ENCODE measurements at regions not wholly inside any gene's neighbourhood (a gene's known extent, or its start where the extent isn't known, plus 50 kb on each side); places are given as distances from the start of the nearest gene placed in this dataset.
A peak's percentile ranks its signal among the peaks of the same experiment; 100 is the strongest.
"Not testable (repeated sequence)": the region's sequence is repeated elsewhere in the genome, so short reads cannot be mapped to it uniquely, and the experiment has no call there.

DNA sequence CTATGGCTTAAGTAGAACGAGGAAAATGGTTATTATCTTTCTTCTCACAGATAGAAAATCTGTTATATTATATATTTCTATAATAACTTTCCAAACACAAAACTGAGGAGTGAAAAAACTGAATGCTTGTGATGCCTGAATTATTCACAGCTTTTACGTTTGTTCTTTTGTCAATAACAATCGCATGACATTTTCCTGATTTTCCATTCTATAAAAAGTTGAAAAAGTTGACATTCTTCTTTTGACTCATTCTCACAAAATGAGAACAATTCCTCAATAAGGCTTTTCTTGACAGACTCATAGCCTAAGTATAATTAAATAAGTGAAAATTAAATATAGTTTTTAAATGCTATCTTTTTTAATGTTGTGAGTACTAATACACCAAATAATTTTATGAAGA lies 288.8 kb upstream of the TGFBR2 start:
- DNase-seq (ENCODE audit: low spot score) = no peak
- Histone ChIP-seq H3K4me1 (peaks cover 0 to 18% of the 10 kb centered on the region in 2 donors), H3K9me3 (peaks cover 0 to 16% of the 10 kb centered on the region in 2 donors), H3K4me3 (no peak overlapping the region), H3K27ac (no peak overlapping the region), H3K36me3 (no peaks in the 10 kb centered on the region), H3K27me3 (no peaks in the 10 kb centered on the region)
- TF ChIP-seq, protein P1, sequence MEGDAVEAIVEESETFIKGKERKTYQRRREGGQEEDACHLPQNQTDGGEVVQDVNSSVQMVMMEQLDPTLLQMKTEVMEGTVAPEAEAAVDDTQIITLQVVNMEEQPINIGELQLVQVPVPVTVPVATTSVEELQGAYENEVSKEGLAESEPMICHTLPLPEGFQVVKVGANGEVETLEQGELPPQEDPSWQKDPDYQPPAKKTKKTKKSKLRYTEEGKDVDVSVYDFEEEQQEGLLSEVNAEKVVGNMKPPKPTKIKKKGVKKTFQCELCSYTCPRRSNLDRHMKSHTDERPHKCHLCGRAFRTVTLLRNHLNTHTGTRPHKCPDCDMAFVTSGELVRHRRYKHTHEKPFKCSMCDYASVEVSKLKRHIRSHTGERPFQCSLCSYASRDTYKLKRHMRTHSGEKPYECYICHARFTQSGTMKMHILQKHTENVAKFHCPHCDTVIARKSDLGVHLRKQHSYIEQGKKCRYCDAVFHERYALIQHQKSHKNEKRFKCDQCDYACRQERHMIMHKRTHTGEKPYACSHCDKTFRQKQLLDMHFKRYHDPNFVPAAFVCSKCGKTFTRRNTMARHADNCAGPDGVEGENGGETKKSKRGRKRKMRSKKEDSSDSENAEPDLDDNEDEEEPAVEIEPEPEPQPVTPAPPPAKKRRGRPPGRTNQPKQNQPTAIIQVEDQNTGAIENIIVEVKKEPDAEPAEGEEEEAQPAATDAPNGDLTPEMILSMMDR (IDR thresholded peaks at IDR 0.05) = no peak

DNA sequence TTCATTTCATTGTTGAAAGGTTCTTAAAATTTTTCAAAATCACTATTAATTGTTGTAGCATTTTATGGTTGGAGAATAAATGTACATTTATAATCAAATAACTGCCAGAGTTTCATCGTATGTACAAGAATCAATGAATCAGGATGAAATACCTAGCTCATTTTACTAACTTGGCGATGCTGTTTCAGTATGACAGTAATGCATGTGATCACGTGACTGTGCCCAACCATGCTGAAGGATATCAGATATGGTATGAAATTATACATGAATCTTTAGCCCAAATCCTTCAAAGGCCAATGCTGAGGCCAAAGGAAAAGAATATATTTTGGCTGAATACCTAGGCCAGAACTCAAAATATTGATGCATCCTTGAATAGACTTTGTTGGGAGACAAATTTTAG lies 288.3 kb upstream of the TGFBR2 start:
- Histone ChIP-seq H3K9me3 (peaks cover 0 to 21% of the 10 kb centered on the region in 2 donors), H3K4me3 (no peak overlapping the region), H3K27ac (no peak overlapping the region), H3K36me3 (no peaks in the 10 kb centered on the region), H3K4me1 (peaks cover 0 to 18% of the 10 kb centered on the region in 2 donors), H3K27me3 (no peaks in the 10 kb centered on the region)
- TF ChIP-seq, protein P1 (IDR thresholded peaks at IDR 0.05) = no peak
- no peak for DNase-seq (ENCODE audit: low spot score)

DNA sequence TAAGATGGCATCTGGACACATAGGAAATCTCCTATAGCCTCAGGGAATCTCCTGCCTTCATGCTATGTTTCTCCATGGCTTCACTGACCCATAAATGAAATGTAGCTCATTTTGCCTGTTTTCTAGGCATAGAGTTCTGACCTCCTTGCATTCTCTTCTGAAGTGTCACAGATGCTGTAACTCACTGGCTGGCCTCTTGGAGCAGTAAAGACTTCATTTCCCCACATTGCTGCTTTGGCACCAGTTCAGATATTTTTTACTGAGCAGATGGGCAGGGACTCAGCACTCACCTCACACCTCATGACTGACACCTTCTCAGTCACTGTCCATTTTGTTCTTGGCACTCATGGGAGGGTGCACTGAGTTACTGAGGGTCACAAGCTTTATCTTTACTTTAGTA lies 286.7 kb upstream of the TGFBR2 start:
- peak; percentile 68 for DNase-seq (ENCODE audit: low spot score)
- TF ChIP-seq, protein P1 (IDR thresholded peaks at IDR 0.05) = peak; percentile 57 to 74
- Histone ChIP-seq H3K4me3 (no peak overlapping the region), H3K27ac (peak overlapping the region; percentile 62 to 84), H3K9me3 (peaks cover 0 to 23% of the 10 kb centered on the region in 2 donors), H3K27me3 (no peaks in the 10 kb centered on the region), H3K36me3 (no peaks in the 10 kb centered on the region), H3K4me1 (peaks cover 0 to 14% of the 10 kb centered on the region in 2 donors)

DNA sequence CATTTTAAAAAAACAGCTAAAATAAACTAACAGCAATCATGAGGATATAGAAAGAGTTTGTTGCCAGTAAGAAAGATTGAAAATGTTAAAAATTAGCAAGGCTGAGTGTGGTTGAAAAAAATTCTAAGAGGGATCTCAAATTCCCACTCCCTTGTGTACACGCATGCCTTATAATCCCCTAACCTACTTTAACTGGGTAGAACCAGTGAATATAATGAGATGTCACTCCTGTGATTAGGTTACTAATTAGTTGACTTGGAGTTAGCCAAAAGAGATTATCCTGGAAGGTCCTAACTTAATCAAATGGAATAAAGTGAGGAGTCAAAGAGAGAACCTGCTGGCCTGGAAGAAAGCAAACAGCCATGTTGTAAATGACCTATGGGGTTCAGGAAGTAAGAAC lies 286.0 kb upstream of the TGFBR2 start:
- Histone ChIP-seq H3K4me3 (no peak overlapping the region), H3K4me1 (peaks cover 0 to 13% of the 10 kb centered on the region in 2 donors), H3K9me3 (peaks cover 0 to 23% of the 10 kb centered on the region in 2 donors), H3K36me3 (no peaks in the 10 kb centered on the region), H3K27ac (peak overlapping the region; percentile 62 to 84), H3K27me3 (no peaks in the 10 kb centered on the region)
- TF ChIP-seq, protein P1 (IDR thresholded peaks at IDR 0.05) = no peak
- DNase-seq (ENCODE audit: low spot score) = no peak

DNA sequence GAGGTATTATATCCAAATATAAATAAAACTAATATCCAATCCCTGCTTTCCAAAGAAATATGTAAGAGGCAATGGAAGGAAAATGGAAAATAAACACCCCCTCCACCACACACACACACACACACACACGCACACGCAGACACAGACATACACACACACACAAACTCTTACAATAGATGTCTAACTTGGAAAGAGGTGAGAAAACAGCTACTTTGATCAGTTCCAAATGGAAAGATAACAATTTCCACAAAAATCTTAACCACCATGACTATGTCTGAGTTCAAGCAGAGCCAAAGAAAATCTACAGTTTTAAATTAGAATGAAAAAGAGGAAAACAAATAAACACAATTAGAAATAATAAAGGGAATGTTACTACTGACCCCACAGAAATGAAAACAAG lies 285.3 kb upstream of the TGFBR2 start:
- H3K36me3 ChIP-seq = no peaks in the 10 kb centered on the region
- peak overlapping the region; percentile 62 to 84 for H3K27ac ChIP-seq
- H3K4me1 ChIP-seq = peaks cover 0 to 13% of the 10 kb centered on the region in 2 donors
- no peak overlapping the region for H3K4me3 ChIP-seq
- no peak for DNase-seq (ENCODE audit: low spot score)
- H3K9me3 ChIP-seq = peaks cover 0 to 23% of the 10 kb centered on the region in 2 donors
- TF ChIP-seq, protein P1 (IDR thresholded peaks at IDR 0.05) = no peak
- H3K27me3 ChIP-seq = no peaks in the 10 kb centered on the region

DNA sequence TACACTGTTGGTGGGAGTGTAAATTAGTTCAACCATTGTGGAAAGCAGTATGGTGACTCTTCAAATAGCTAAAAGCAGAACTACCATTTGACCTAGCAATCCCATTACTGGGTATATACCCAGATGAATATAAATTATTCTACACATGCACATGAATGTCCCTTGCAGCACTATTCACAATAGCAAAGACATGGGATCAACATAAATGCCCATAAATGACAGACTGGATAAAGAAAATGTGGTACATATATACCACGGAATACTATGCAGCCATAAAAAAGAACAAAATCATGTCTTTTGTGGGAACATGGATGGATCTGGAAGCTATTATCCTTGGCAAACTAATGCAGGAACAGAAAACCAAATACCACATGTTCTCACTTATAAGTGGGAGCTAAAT lies 282.8 kb upstream of the TGFBR2 start:
- H3K4me1 ChIP-seq = peaks cover 0 to 13% of the 10 kb centered on the region in 2 donors
- H3K27me3 ChIP-seq; DNase-seq (ENCODE audit: low spot score); H3K36me3 ChIP-seq; H3K4me3 ChIP-seq: not testable (repeated sequence)
- peaks cover 0 to 15% of the 10 kb centered on the region in 2 donors for H3K9me3 ChIP-seq
- H3K27ac ChIP-seq = peak overlapping the region in 1 of 2 donors; percentile 74
